ENCODE measurements at regions not wholly inside any gene's neighbourhood (a gene's known extent, or its start where the extent isn't known, plus 50 kb on each side); places are given as distances from the start of the nearest gene placed in this dataset.

GRCh38 chr20:2237059-2237458 lies 58.7 kb upstream of the TGM3 start:
- DNase-seq, result no peak

- DNase-seq, result no peak
These were observed 57.2 kb upstream of the TGM3 start for GRCh38 chr20:2238601-2239000.

GRCh38 chr20:2240835-2241234 lies 55.0 kb upstream of the TGM3 start:
- no peak for DNase-seq

DNA sequence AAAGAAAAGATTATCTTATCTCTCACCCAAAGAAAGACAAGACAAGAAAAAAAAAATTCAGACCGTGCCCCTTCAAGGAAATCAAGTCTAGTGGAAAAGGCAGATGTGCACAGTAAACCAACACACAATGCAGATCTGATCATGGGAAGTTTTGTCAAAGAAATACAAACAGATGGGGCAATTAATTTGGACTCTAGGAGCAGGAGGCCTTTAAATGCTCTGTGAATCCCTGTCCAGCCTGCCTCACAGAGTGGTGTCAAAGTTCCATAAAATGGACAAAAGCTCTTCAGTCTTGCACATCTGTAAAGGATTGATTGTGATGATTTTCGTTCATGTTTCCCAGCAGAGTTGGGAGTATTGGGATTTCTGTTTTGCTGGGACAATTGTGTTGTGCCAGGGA lies 53.1 kb upstream of the TGM3 start:
- no peak for DNase-seq

- no peak for DNase-seq
These were observed 51.3 kb upstream of the TGM3 start for GRCh38 chr20:2244523-2244922.

GRCh38 chr20:2244993-2245392 lies 50.8 kb upstream of the TGM3 start:
- DNase-seq, result no peak

DNA sequence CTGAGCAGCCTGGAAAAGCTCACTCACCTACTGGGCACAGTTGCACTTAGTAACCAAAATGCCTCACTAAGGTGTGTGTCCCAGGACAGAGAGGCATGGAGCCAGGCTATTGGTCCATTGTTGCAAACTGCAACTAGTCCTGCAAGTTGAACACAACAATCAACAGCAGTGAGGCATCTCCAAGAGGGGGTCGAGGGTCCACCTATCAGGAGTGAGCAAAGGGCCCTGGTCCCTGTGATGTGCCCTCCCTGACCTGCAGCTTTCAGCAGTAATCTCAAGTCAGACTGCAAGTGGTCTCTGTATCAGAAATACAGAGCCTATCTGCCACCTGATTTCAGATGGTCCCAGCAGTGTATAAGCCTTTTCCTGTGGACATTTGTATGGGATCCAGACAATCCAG lies 50.2 kb upstream of the TGM3 start:
- DNase-seq, result no peak

Measured in NCI-H187 treated with DMSO at 0.1 percent for 48 hours (cell line).